ENCODE measurements at regions not wholly inside any gene's neighbourhood (a gene's known extent, or its start where the extent isn't known, plus 50 kb on each side); places are given as distances from the start of the nearest gene placed in this dataset.

GRCh38 chr18:66993492-66993891 is 389.6 kb upstream of the CDH19 start:
- Mint-ChIP-seq H3K4me3 (no peak overlapping the region), H3K36me3 (ENCODE audit: insufficient read depth in 1 of 3, low read depth in 3 of 3) (no peaks in the 10 kb centered on the region), H3K9me3 (no peaks in the 10 kb centered on the region), H3K27me3 (ENCODE audit: low read depth) (no peaks in the 10 kb centered on the region), H3K4me1 (peaks cover 0 to 11% of the 10 kb centered on the region in 2 experiments; a peak in 2 of 4 replicates), H3K27ac (peak overlapping the region in 1 of 3 experiments; percentile 10; a peak in 1 of 7 replicates)
- TF ChIP-seq CTCF (conservative IDR thresholded peaks at IDR 0.05) = no peak
- Histone ChIP-seq H3K56ac (ENCODE audit: insufficient read length, low read depth, low read length) (no peak overlapping the region), H4K20me1 (ENCODE audit: control insufficient read depth, insufficient read depth, insufficient read length) (no peaks in the 10 kb centered on the region), H2BK12ac (ENCODE audit: insufficient read length, low read depth, low read length) (no peak overlapping the region), H3T11ph (ENCODE audit: low read length) (no peak overlapping the region), H4K91ac (ENCODE audit: insufficient read length, low read depth, low read length) (no peak overlapping the region), H3K14ac (ENCODE audit: insufficient read depth, low read length) (no peak overlapping the region), H4K5ac (ENCODE audit: insufficient read length, low read depth, low read length) (no peak overlapping the region), H2BK120ac (ENCODE audit: low read depth, low read length, poor library complexity, severe bottlenecking) (no peak overlapping the region), H3K9me3 (ENCODE audit: control insufficient read depth, low read depth, low read length) (no peaks in the 10 kb centered on the region), H3K4me2 (ENCODE audit: insufficient read depth, insufficient read length, low read length) (no peak overlapping the region), H3K27me3 (ENCODE audit: insufficient read depth, low read length) (no peaks in the 10 kb centered on the region), H3K23ac (ENCODE audit: insufficient read length, low read depth, low read length) (no peak overlapping the region), H2BK15ac (ENCODE audit: low read depth, low read length) (no peak overlapping the region), H3K4me1 (ENCODE audit: insufficient read depth, low read length) (no peaks in the 10 kb centered on the region), H2BK20ac (ENCODE audit: low read depth, low read length, poor library complexity, severe bottlenecking) (no peak overlapping the region), H3K9ac (ENCODE audit: extremely low read depth, insufficient read length, low read length) (no peak overlapping the region), H4K8ac (replicated peaks; ENCODE audit: insufficient read length, low read depth, low read length) (no peak overlapping the region), H2AFZ (ENCODE audit: low read length) (no peak overlapping the region), H3K79me2 (ENCODE audit: insufficient read depth, low read length) (no peaks in the 10 kb centered on the region), H3K79me1 (ENCODE audit: insufficient read depth, low read depth, low read length, poor library complexity, severe bottlenecking) (no peaks in the 10 kb centered on the region), H2BK5ac (ENCODE audit: insufficient read length, low read length) (no peak overlapping the region), H3K27ac (ENCODE audit: insufficient read length, low read depth, low read length) (no peak overlapping the region), H2AK5ac (ENCODE audit: insufficient read length, low read length) (no peak overlapping the region), H3K18ac (ENCODE audit: insufficient read length, low read depth, low read length) (no peak overlapping the region), H3K23me2 (ENCODE audit: insufficient read length, low read depth, low read length, poor library complexity, severe bottlenecking) (no peaks in the 10 kb centered on the region), H3K4ac (ENCODE audit: low read depth, low read length) (no peak overlapping the region)
- DNase-seq = no peak
